ENCODE measurements at regions not wholly inside any gene's neighbourhood (a gene's known extent, or its start where the extent isn't known, plus 50 kb on each side); places are given as distances from the start of the nearest gene placed in this dataset.

- TF ChIP-seq EZH2phosphoT487 (IDR thresholded peaks at IDR 0.05; ENCODE audit: borderline replicate concordance) (no peak), CTCF (conservative IDR thresholded peaks at IDR 0.05; ENCODE audit: low read length) (no peak)
Measured at GRCh38 chr10:111474786-111475185, 398.0 kb downstream of the ADRA2A start.

Measured in Loucy (cell line).